HCT116 (cell line): ENCODE measurements at regions not wholly inside any gene's neighbourhood (a gene's known extent, or its start where the extent isn't known, plus 50 kb on each side); places are given as distances from the start of the nearest gene placed in this dataset.
"Not testable (repeated sequence)": the region's sequence is repeated elsewhere in the genome, so short reads cannot be mapped to it uniquely, and the experiment has no call there.

ENCODE experiments used
- ATAC-seq: fragments of 200-7000 bp; cut with Tn5 transposase; 2 replicates; pipeline ENCODE4 v1.9.1; 2020; ENCODE audit warnings: mild to moderate bottlenecking, moderate library complexity
- BruUV-seq: library from RNA; stranded (reverse); fragments of 400-500 nt; replicated peaks from 2 replicates; lab custom pipeline; 2021; lab: Mats Ljungman, UMichigan
- CTCF ChIA-PET: fragments of 300-600 bp; sonication (Branson Sonifier 250); formaldehyde crosslinking; loops from one replicate; lab custom pipeline; 2021; ENCODE audit warnings: antibody characterized with exemption; lab: Charles Lee
- POLR2A ChIA-PET: fragments of 300-600, 350-600 bp; sonication (Branson Sonifier 250); formaldehyde crosslinking; loops from one replicate; lab custom pipeline; 2021; ENCODE audit warnings: antibody characterized with exemption; lab: Charles Lee
- RAD21 ChIA-PET, 2 experiments: fragments of 300-600 bp; sonication (Branson Sonifier 250); formaldehyde crosslinking; loops; one replicate each; lab custom pipeline; 2023; ENCODE audit warnings: low total read pairs in 2 of 2; ENCODE audit not compliant: uncharacterized antibody in 2 of 2, unreplicated experiment in 2 of 2, low non-redundant PET in 1 of 2; lab: Charles Lee
- DNase-seq: peaks from one replicate; pipeline ENCODE4 v3.0.0-alpha.2; 2010; ENCODE audit warnings: low read depth, low spot score
- H2AFZ ChIP-seq: fragments of 200-600 bp; shearing (Covaris generic), sonication (generic); 2 replicates; pipeline ENCODE4 v1.6.1; 2017; ENCODE audit warnings: low read depth, mixed run types, mixed read lengths, antibody characterized with exemption, low read length; ENCODE audit not compliant: poor library complexity, severe bottlenecking
- H3K27ac ChIP-seq: 2 replicates; pipeline ENCODE4 v1.5.1; 2012; ENCODE audit warnings: low read depth, low read length
- H3K27me3 ChIP-seq: fragments of 200-600 bp; sonication (generic); 2 replicates; pipeline ENCODE4 v1.6.1; 2016; ENCODE audit warnings: mixed run types, low read length, mixed read lengths; ENCODE audit not compliant: insufficient read depth
- H3K36me3 ChIP-seq, 2 experiments: fragments of 200-500 bp in 1 of 2; fragments of 200-600 bp in 1 of 2; sonication (Bioruptor generic) in 1 of 2; sonication (generic) in 1 of 2; 2 replicates each; pipeline versions ENCODE4 v1.5.1 to v1.6.1; 2014 to 2016; ENCODE audit warnings: low read length in 2 of 2, inconsistent platforms in 1 of 2, mixed read lengths in 1 of 2, mixed run types in 1 of 2; ENCODE audit not compliant: insufficient read depth in 2 of 2, control insufficient read depth in 1 of 2
- H3K4me1 ChIP-seq, 2 experiments: fragments of 200-600 bp in 1 of 2; sonication (generic) in 1 of 2; 2 replicates each; pipeline versions ENCODE4 v1.5.1 to v1.6.1; 2012 to 2017; ENCODE audit warnings: low read length in 2 of 2, inconsistent platforms in 1 of 2, mild to moderate bottlenecking in 1 of 2, mixed read lengths in 1 of 2, mixed run types in 1 of 2, moderate library complexity in 1 of 2; ENCODE audit not compliant: insufficient read depth in 2 of 2, control insufficient read depth in 1 of 2
- H3K4me2 ChIP-seq: fragments of 200-600 bp; sonication (generic); 2 replicates; pipeline ENCODE4 v1.6.1; 2017; ENCODE audit warnings: mixed run types, low read length, mixed read lengths
- H3K4me3 ChIP-seq, 2 experiments: fragments of 200-600 bp in 1 of 2; sonication (generic) in 1 of 2; replicated peaks in 1 of 2; 2 replicates each; pipeline ENCODE4 v1.5.1; 2011 to 2016; ENCODE audit warnings: low read length in 2 of 2, control low read depth in 1 of 2, low read depth in 1 of 2, mild to moderate bottlenecking in 1 of 2, mixed read lengths in 1 of 2, mixed run types in 1 of 2
- H3K79me2 ChIP-seq: fragments of 200-600 bp; sonication (generic); 2 replicates; pipeline ENCODE4 v1.6.1; 2017; ENCODE audit warnings: mild to moderate bottlenecking, mixed run types, low read length, moderate library complexity, mixed read lengths; ENCODE audit not compliant: insufficient read depth
- H3K9ac ChIP-seq: fragments of 200-600 bp; sonication (generic); 2 replicates; pipeline ENCODE4 v1.6.1; 2016; ENCODE audit warnings: low read length, mixed read lengths
- H3K9me2 ChIP-seq: fragments of 200-600 bp; sonication (generic), shearing (Covaris generic); 2 replicates; pipeline ENCODE4 v1.6.1; 2017; ENCODE audit warnings: mixed run types, mild to moderate bottlenecking, moderate library complexity; ENCODE audit not compliant: insufficient read depth
- H3K9me3 ChIP-seq, 2 experiments: fragments of 200-500 bp in 1 of 2; fragments of 200-600 bp in 1 of 2; sonication (Bioruptor generic) in 1 of 2; sonication (generic) in 1 of 2; 2 replicates each; pipeline ENCODE4 v1.6.1; 2014 to 2017; ENCODE audit warnings: low read length in 2 of 2, mixed read lengths in 2 of 2, inconsistent platforms in 1 of 2, low read depth in 1 of 2, mild to moderate bottlenecking in 1 of 2, mixed run types in 1 of 2, moderate library complexity in 1 of 2; ENCODE audit not compliant: control insufficient read depth in 1 of 2, insufficient read depth in 1 of 2
- H4K20me1 ChIP-seq: fragments of 200-600 bp; sonication (generic), shearing (Covaris generic); 2 replicates; pipeline ENCODE4 v1.6.1; 2017; ENCODE audit warnings: mixed run types, mild to moderate bottlenecking, moderate library complexity; ENCODE audit not compliant: insufficient read depth
- ATF3 ChIP-seq: IDR thresholded peaks from 2 replicates; pipeline ENCODE4 v1.6.1; 2012
- CEBPB ChIP-seq: IDR thresholded peaks from 2 replicates; pipeline ENCODE4 v1.6.1; 2012; ENCODE audit warnings: low read depth
- FOSL1 ChIP-seq: IDR thresholded peaks from 2 replicates; pipeline ENCODE4 v1.6.1; 2012; ENCODE audit warnings: low read depth
- JUND ChIP-seq: IDR thresholded peaks from 2 replicates; pipeline ENCODE4 v1.6.1; 2012
- RAD21 ChIP-seq: IDR thresholded peaks from 2 replicates; pipeline ENCODE4 v1.6.1; 2012; ENCODE audit warnings: low read depth, mild to moderate bottlenecking
- SRF ChIP-seq: IDR thresholded peaks from 2 replicates; pipeline ENCODE4 v1.6.1; 2012; ENCODE audit warnings: low read depth
- ZFX ChIP-seq: fragments of 450-650 bp; IDR thresholded peaks from 2 replicates; pipeline ENCODE4 v1.6.1; 2017
- intact Hi-C: fragments of 100-400 bp; cut with micrococcal nuclease; formaldehyde crosslinking; loops from 2 replicates; pipeline ENCODE4 v1.10.0; 2022
- TF ChIP-seq, protein P1 (sequence below): IDR thresholded peaks from 2 replicates; pipeline ENCODE4 v1.6.1; 2012

- Histone ChIP-seq H3K9me2 (no peaks in the 10 kb centered on the region), H3K4me3 (no peak overlapping the region), H4K20me1 (no peaks in the 10 kb centered on the region), H3K9ac (no peak overlapping the region), H2AFZ (no peak overlapping the region), H3K4me1 (no peaks in the 10 kb centered on the region), H3K27ac (no peak overlapping the region)
- intact Hi-C loops = no loop called here
- RAD21 ChIA-PET = no interaction called here
- BruUV-seq = no TSS peak
- TF ChIP-seq SRF (no peak), JUND (no peak)
- TF ChIP-seq, all 23 proteins: peak for 0
- H3K27me3 ChIP-seq = no peaks in the 10 kb centered on the region
- DNase-seq (no peak), ATAC-seq (no peak)
- no peak overlapping the region for H3K4me2 ChIP-seq
- H3K9me3 ChIP-seq = peaks cover 0 to 20% of the 10 kb centered on the region in 2 experiments; a peak in 1 of 4 replicates
- CTCF ChIA-PET = no interaction called here
- H3K79me2 ChIP-seq = no peaks in the 10 kb centered on the region
- H3K36me3 ChIP-seq = no peaks in the 10 kb centered on the region
- POLR2A ChIA-PET = no interaction called here
Observed at GRCh38 chr9:25048098-25048724, 502.5 kb upstream of the IZUMO3 start.

- BruUV-seq, H3K9ac ChIP-seq, CTCF ChIA-PET, H3K4me2 ChIP-seq, POLR2A ChIA-PET, H3K27me3 ChIP-seq, H3K4me3 ChIP-seq, RAD21 ChIA-PET, DNase-seq, H3K79me2 ChIP-seq, intact Hi-C loops, H3K27ac ChIP-seq, H2AFZ ChIP-seq, H3K9me2 ChIP-seq, H3K36me3 ChIP-seq, H3K4me1 ChIP-seq, H4K20me1 ChIP-seq, ATAC-seq: not testable (repeated sequence)
- H3K9me3 ChIP-seq = peaks cover 0 to 12% of the 10 kb centered on the region in 2 experiments; a peak in 1 of 4 replicates
Observed at GRCh38 chr9:25045469-25045868, 499.8 kb upstream of the IZUMO3 start.

GRCh38 chr9:25029743-25030142 lies 484.0 kb upstream of the IZUMO3 start:
- H3K27ac ChIP-seq = no peak overlapping the region
- TF ChIP-seq FOSL1 (no peak), RAD21 (no peak), ZFX (no peak), ATF3 (no peak), CEBPB (no peak), JUND (no peak)
- TF ChIP-seq, protein P1, sequence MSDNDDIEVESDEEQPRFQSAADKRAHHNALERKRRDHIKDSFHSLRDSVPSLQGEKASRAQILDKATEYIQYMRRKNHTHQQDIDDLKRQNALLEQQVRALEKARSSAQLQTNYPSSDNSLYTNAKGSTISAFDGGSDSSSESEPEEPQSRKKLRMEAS = no peak
- peaks cover 9 to 18% of the 10 kb centered on the region in 2 experiments; a peak in 2 of 4 replicates for H3K9me3 ChIP-seq
- no peaks in the 10 kb centered on the region for H3K36me3 ChIP-seq
- no peaks in the 10 kb centered on the region for H3K27me3 ChIP-seq
- ChIA-PET RAD21 (no interaction called here), CTCF (no interaction called here), POLR2A (no interaction called here)
- H4K20me1 ChIP-seq = no peaks in the 10 kb centered on the region
- no peak overlapping the region for H3K4me3 ChIP-seq
- no peaks in the 10 kb centered on the region for H3K4me1 ChIP-seq
- no peak overlapping the region for H3K4me2 ChIP-seq
- ATAC-seq (no peak), DNase-seq (no peak)
- intact Hi-C loops = no loop called here
- no peak overlapping the region for H3K9ac ChIP-seq
- no peaks in the 10 kb centered on the region for H3K9me2 ChIP-seq
- no TSS peak for BruUV-seq
- H2AFZ ChIP-seq = no peak overlapping the region
- no peaks in the 10 kb centered on the region for H3K79me2 ChIP-seq
